Tibial nerve (tissue), 3 donors: ENCODE measurements at regions not wholly inside any gene's neighbourhood (a gene's known extent, or its start where the extent isn't known, plus 50 kb on each side); places are given as distances from the start of the nearest gene placed in this dataset.
"Not testable (repeated sequence)": the region's sequence is repeated elsewhere in the genome, so short reads cannot be mapped to it uniquely, and the experiment has no call there.

ENCODE experiments used
- POLR2A ChIP-seq, 2 donors: fragments of 450-650 bp; IDR thresholded peaks; one replicate each; pipeline ENCODE4 v1.6.1; 2017; ENCODE audit warnings: antibody characterized with exemption in 2 of 2, mild to moderate bottlenecking in 2 of 2, moderate library complexity in 2 of 2
- TF ChIP-seq, protein P1 (sequence below), 5 experiments: fragments of 200-600 bp in 3 of 5; fragments of 450-650 bp in 2 of 5; sonication (generic) in 3 of 5; IDR thresholded peaks; one replicate each; pipeline ENCODE4 v1.5.1; 2016 to 2019; ENCODE audit warnings: antibody characterized with exemption in 5 of 5, mild to moderate bottlenecking in 3 of 5, moderate library complexity in 2 of 5

DNA sequence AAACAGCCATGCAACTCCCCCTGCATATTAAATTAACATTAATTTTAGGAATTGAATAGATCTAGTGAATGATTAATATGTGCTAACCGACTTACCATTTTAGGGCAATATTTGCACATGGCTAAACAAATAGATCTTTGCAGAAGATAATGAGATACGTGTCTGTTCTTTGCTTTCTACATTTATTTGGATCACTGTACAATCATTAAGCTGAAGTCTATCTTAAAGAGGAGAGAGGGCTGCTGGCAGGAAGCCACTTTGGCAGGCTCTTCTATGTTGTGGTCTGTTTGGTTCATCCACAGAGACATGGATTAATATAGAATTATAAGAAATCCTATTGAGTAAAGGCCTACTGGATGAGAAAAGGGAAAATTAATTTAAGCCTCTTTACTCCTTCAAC lies 318.5 kb downstream of the ANKRD30B start:
- TF ChIP-seq, protein P1, sequence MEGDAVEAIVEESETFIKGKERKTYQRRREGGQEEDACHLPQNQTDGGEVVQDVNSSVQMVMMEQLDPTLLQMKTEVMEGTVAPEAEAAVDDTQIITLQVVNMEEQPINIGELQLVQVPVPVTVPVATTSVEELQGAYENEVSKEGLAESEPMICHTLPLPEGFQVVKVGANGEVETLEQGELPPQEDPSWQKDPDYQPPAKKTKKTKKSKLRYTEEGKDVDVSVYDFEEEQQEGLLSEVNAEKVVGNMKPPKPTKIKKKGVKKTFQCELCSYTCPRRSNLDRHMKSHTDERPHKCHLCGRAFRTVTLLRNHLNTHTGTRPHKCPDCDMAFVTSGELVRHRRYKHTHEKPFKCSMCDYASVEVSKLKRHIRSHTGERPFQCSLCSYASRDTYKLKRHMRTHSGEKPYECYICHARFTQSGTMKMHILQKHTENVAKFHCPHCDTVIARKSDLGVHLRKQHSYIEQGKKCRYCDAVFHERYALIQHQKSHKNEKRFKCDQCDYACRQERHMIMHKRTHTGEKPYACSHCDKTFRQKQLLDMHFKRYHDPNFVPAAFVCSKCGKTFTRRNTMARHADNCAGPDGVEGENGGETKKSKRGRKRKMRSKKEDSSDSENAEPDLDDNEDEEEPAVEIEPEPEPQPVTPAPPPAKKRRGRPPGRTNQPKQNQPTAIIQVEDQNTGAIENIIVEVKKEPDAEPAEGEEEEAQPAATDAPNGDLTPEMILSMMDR (IDR thresholded peaks at IDR 0.05): not testable (repeated sequence)
- not testable (repeated sequence) for TF ChIP-seq POLR2A (IDR thresholded peaks at IDR 0.05)
